ENCODE measurements at regions not wholly inside any gene's neighbourhood (a gene's known extent, or its start where the extent isn't known, plus 50 kb on each side); places are given as distances from the start of the nearest gene placed in this dataset.
A peak's percentile ranks its signal among the peaks of the same experiment; 100 is the strongest.

DNA sequence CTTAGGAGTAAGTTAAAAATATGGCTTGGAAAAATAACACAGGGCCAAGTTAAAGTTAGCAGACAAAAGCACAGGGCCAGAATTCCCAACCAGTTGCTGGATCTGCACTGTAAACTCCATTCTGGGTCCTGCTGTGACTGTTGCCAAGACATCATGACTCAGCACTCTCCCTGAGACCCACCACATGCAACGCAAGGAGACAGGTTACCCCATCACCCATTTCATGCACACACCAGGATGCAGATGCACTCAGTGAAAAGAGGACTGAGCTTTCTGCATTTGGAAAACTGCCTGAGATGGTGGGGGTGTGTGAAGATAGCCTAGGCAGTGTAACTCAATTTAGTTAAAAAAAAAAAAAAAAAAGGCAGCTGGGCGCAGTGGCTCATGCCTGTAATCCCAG, 97.6 kb upstream of the ZNF438 start (continued):
- TF ChIP-seq ZNF462 (CRISPR knock-in tag; IDR thresholded peaks at IDR 0.05), result no peak
- TF ChIP-seq EZH2phosphoT487 (IDR thresholded peaks at IDR 0.05; ENCODE audit: unreplicated experiment), result no peak
- no peak for TF ChIP-seq CREB1 (CRISPR knock-in tag; IDR thresholded peaks at IDR 0.05; ENCODE audit: low read depth)
- TF ChIP-seq, protein P1, sequence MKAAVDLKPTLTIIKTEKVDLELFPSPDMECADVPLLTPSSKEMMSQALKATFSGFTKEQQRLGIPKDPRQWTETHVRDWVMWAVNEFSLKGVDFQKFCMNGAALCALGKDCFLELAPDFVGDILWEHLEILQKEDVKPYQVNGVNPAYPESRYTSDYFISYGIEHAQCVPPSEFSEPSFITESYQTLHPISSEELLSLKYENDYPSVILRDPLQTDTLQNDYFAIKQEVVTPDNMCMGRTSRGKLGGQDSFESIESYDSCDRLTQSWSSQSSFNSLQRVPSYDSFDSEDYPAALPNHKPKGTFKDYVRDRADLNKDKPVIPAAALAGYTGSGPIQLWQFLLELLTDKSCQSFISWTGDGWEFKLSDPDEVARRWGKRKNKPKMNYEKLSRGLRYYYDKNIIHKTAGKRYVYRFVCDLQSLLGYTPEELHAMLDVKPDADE (IDR thresholded peaks at IDR 0.05), result no peak
- TF ChIP-seq STAT1 (IDR thresholded peaks at IDR 0.05; ENCODE audit: unreplicated experiment), result no peak

- no peak overlapping the region for H3K27ac ChIP-seq (ENCODE audit: low read depth)
- TF ChIP-seq EZH2phosphoT487 (IDR thresholded peaks at IDR 0.05; ENCODE audit: unreplicated experiment) (no peak), JUNB (IDR thresholded peaks at IDR 0.05; ENCODE audit: unreplicated experiment) (no peak)
- H3K36me3 Mint-ChIP-seq (ENCODE audit: low read depth), result no peaks in the 10 kb centered on the region
- DNase-seq (ENCODE audit: low spot score), result no peak
- H3K36me3 ChIP-seq (ENCODE audit: insufficient read depth), result no peaks in the 10 kb centered on the region
- no peak overlapping the region for H3K4me3 Mint-ChIP-seq
- H3K9me2 ChIP-seq (ENCODE audit: insufficient read depth), result peaks cover 12% of the 10 kb centered on the region; the same call in 1 of the 2 replicates
- H3K27ac Mint-ChIP-seq, result no peak overlapping the region
- peaks cover 8% of the 10 kb centered on the region for H3K4me1 ChIP-seq (ENCODE audit: insufficient read depth)
- no peak overlapping the region for H3K4me3 ChIP-seq
- H3K4me1 Mint-ChIP-seq, result peaks cover 20% of the 10 kb centered on the region
- ATAC-seq, result no peak
- 0 out of 2 replicates have a peak overlapping the region, but pooled peaks have one; percentile 38 for H2AFZ ChIP-seq
- 0 out of 2 replicates have a peak, but pooled peaks cover 5% of the 10 kb centered on the region for H3F3A ChIP-seq (replicated peaks; ENCODE audit: low read depth)
- no peaks in the 10 kb centered on the region for H4K20me1 ChIP-seq (replicated peaks; ENCODE audit: insufficient read depth)
- no peaks in the 10 kb centered on the region; the same call in 2 of the 3 replicates for H3K9me3 Mint-ChIP-seq
- H3K27me3 ChIP-seq (ENCODE audit: insufficient read depth), result 0 out of 2 replicates have a peak, but pooled peaks cover 3% of the 10 kb centered on the region
- H3K79me2 ChIP-seq (replicated peaks; ENCODE audit: insufficient read depth), result no peaks in the 10 kb centered on the region
- peaks cover 13% of the 10 kb centered on the region for H3K27me3 Mint-ChIP-seq (ENCODE audit: insufficient read depth, low read depth, poor library complexity)
- no peak overlapping the region for H3K4me2 ChIP-seq
These were observed 98.3 kb upstream of the ZNF438 start for GRCh38 chr10:31129880-31130405.
